Large intestine (tissue), 3 donors: ENCODE measurements at regions not wholly inside any gene's neighbourhood (a gene's known extent, or its start where the extent isn't known, plus 50 kb on each side); places are given as distances from the start of the nearest gene placed in this dataset.
"Not testable (repeated sequence)": the region's sequence is repeated elsewhere in the genome, so short reads cannot be mapped to it uniquely, and the experiment has no call there.

Experiments
- DNase-seq, 2 donors: peaks; one replicate each; pipeline versions ENCODE4 v3.0.0 to v3.0.0-alpha.2; 2013
- H3K27ac ChIP-seq: one replicate; pipeline ENCODE4 v1.5.1; 2013; ENCODE audit warnings: low read length
- H3K27me3 ChIP-seq: 2 replicates; pipeline ENCODE4 v1.6.1; 2013; ENCODE audit warnings: low read length; ENCODE audit not compliant: control insufficient read depth, insufficient read depth
- H3K36me3 ChIP-seq: 2 replicates; pipeline ENCODE4 v1.6.1; 2013; ENCODE audit warnings: low read length; ENCODE audit not compliant: control insufficient read depth, insufficient read depth
- H3K4me1 ChIP-seq: one replicate; pipeline ENCODE4 v1.6.1; 2013; ENCODE audit warnings: low read length; ENCODE audit not compliant: control insufficient read depth, insufficient read depth
- H3K4me3 ChIP-seq: one replicate; pipeline ENCODE4 v1.5.1; 2013; ENCODE audit warnings: low read length
- H3K9me3 ChIP-seq: one replicate; pipeline ENCODE4 v1.6.1; 2013; ENCODE audit warnings: mild to moderate bottlenecking, low read depth, low read length, moderate library complexity; ENCODE audit not compliant: control insufficient read depth
- WGBS: methylation state at CpG from one replicate; pipeline ENCODE4 v1.1.5; 2013; ENCODE audit warnings: low lambda C conversion rate; ENCODE audit not compliant: insufficient coverage; 5-methylcytosine and 5-hydroxymethylcytosine counted together

GRCh38 chr7:150141525-150142345 is 181.4 kb upstream of the LRRC61 start:
- H3K27ac ChIP-seq, H3K27me3 ChIP-seq, H3K4me3 ChIP-seq, H3K4me1 ChIP-seq, H3K36me3 ChIP-seq, DNase-seq, H3K9me3 ChIP-seq: not testable (repeated sequence)
- WGBS: no CpG with 5 or more reads among the region's 13 CpGs

DNA sequence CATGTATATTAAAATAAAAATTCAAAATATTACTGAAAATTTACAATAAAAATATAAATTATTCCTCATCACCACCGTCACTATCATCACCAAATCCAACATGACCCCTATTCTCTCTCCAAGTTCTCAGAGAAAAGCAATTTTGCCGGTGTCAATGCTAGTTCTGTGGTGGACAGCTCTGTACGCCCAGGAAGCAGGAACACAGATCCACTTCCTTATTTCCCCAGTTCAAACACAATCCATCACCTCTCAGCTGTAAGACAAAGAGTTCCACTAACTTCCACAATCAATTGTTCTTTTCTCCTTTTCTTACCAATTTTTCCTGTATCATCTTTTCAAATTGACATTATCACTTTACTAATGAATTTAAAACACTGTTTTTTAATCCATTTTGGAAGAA is 177.0 kb upstream of the LRRC61 start:
- H3K9me3 ChIP-seq, H3K27ac ChIP-seq, H3K4me3 ChIP-seq, DNase-seq, H3K4me1 ChIP-seq, H3K36me3 ChIP-seq, H3K27me3 ChIP-seq: not testable (repeated sequence)
- WGBS: no CpG with 5 or more reads among the region's 3 CpGs

DNA sequence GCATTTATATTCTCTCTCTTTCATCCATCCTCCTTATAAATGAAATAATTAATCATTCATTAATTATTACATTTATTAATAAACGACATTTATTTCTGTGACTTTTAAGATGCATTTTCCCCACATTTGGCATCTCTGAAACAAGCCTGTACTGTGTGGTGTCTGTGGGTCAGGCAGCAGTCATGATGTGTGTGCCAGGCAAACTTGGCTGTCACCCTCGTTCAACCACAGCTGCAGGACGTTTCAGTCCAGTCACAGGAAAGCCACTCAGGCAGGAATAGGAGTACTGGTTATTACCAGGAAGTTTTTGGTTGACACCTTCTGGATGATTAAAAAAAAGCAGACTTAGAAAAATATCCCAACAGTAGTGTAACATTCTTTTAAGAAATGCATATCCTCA is 175.6 kb upstream of the LRRC61 start:
- WGBS: no CpG with 5 or more reads among the region's 3 CpGs
- not testable (repeated sequence) for H3K36me3 ChIP-seq, DNase-seq, H3K9me3 ChIP-seq, H3K4me3 ChIP-seq, H3K4me1 ChIP-seq, H3K27ac ChIP-seq, H3K27me3 ChIP-seq

DNA sequence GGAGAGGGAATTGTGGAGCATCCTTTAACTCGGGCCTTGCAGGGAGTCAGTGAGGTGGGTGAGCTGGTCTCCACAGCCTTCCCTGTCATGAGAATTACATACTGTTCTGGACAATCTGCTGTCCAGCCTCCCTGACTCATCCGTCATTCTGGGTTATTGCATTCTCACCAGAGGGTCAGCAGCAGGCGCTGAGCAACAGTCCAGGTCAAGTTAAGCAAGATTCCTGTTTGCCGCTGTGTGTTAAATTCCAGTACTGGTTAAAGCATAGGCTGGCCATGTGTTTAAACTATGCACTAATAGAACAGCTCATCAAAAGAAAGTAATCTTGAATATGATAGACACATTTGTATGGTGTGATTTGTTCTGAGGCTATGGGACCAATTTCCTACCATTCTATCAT is 167.1 kb upstream of the LRRC61 start:
- not testable (repeated sequence) for H3K9me3 ChIP-seq, H3K36me3 ChIP-seq, H3K4me3 ChIP-seq, DNase-seq, H3K4me1 ChIP-seq, H3K27ac ChIP-seq, H3K27me3 ChIP-seq
- no CpG with 5 or more reads among the region's 4 CpGs for WGBS

- H3K27ac ChIP-seq, H3K4me3 ChIP-seq, H3K9me3 ChIP-seq: not testable (repeated sequence)
Observed at GRCh38 chr7:150158696-150159095, 164.5 kb upstream of the LRRC61 start.

DNA sequence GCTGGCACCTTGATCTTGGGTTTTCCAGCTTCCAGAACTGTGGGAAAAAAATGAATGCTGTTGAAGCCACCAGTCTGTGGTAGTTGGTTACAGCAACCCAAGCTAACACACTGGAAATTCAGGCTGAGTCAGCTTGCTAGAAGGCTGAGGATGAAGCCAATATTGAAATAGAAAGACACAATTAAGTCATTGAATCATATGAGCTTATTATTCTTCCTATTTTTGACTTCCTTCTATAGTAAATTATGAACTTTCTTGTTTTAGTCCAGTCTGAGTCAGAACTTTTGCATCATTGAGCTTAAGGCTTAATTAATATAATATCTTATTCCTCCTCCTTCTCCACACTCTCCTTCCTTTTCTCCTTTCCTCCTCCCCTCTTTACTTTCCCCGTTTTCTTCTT is 153.6 kb upstream of the LRRC61 start:
- not testable (repeated sequence) for DNase-seq, H3K27me3 ChIP-seq, H3K9me3 ChIP-seq, H3K27ac ChIP-seq, H3K4me1 ChIP-seq, H3K36me3 ChIP-seq, H3K4me3 ChIP-seq
- WGBS: 100% methylated on average over 1 of the region's 1 CpG

More at GRCh38 chr7:150158696-150159095, 164.5 kb upstream of the LRRC61 start:
- not testable (repeated sequence) for H3K4me1 ChIP-seq, H3K27me3 ChIP-seq, H3K36me3 ChIP-seq, DNase-seq
- WGBS: no CpG with 5 or more reads among the region's 15 CpGs

DNA sequence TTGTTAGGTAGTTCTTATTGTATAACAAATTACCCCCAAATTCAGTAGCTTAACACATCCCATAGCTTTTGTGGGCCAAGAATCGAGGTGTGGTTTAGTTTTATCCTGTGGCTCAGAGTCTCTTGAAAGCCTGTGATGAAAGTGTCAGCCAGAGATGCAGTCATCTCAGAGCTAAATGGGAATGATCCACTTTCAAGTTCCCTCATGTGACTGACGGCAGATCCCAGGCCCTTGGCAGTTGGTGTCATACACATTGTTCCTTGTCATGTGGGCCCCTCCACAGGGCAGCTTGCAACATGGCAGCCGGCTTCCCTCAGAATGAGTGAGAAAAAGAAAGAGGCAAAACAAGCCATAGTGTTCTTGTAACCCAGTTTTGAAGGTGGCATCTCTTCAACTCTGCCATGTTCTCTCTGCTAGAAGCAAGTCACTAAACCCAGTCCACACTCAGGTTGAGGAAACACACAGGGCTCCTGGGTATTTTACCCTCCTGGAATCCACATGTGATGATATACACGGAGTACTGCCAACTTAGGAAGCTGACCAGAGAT is 153.1 kb upstream of the LRRC61 start:
- WGBS: no CpG with 5 or more reads among the region's 4 CpGs
- H3K36me3 ChIP-seq, H3K27ac ChIP-seq, H3K4me1 ChIP-seq, DNase-seq, H3K9me3 ChIP-seq, H3K27me3 ChIP-seq, H3K4me3 ChIP-seq: not testable (repeated sequence)

GRCh38 chr7:150183602-150184001 is 139.6 kb upstream of the LRRC61 start:
- not testable (repeated sequence) for DNase-seq, H3K27ac ChIP-seq
- no CpG with 5 or more reads among the region's 1 CpG for WGBS

DNA sequence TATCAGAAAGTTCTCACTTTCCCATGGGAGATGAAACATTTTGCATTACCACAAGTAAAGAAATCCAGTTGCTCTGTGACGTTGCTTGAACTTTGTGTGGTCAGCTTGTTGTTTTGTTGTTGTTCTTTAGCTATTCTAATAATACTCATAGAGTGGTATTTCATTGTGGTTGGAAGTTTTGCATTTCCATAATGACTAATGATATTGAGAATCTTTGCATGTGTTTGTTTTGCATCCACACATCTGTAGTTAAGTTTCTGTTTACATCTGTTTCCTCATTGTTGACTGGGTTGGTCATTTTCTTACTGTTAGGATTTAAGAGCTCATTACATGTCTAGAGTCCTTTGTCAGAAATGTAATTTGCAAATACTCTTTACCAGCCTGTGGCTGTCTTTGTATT is 133.2 kb upstream of the LRRC61 start:
- H3K27me3 ChIP-seq, DNase-seq, H3K27ac ChIP-seq, H3K36me3 ChIP-seq, H3K9me3 ChIP-seq, H3K4me1 ChIP-seq, H3K4me3 ChIP-seq: not testable (repeated sequence)
- no CpG with 5 or more reads among the region's 1 CpG for WGBS

More at GRCh38 chr7:150183602-150184001, 139.6 kb upstream of the LRRC61 start:
- H3K36me3 ChIP-seq, H3K4me1 ChIP-seq, H3K4me3 ChIP-seq, H3K9me3 ChIP-seq, H3K27me3 ChIP-seq: not testable (repeated sequence)

DNA sequence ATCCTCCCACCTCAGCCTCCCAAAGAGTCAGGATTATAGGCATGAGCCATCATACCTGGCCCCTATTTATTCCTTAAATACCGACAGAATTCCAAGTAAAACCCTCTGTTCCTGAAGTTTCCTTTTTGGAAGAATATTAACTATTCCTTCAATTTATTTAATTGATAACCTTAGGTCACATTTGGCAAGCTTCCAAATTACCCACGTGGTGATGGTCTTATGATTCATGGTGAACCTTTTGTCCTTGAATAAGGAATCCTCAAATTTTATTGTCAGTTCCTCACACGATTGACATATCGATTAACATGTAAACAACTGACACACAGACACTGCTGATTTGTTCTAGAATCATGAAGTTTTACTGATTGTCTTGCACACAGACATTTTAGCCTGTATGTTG is 130.6 kb upstream of the LRRC61 start:
- H3K4me3 ChIP-seq: not testable (repeated sequence)

GRCh38 chr7:150193866-150194265 is 129.3 kb upstream of the LRRC61 start:
- not testable (repeated sequence) for H3K4me3 ChIP-seq, H3K27me3 ChIP-seq, H3K27ac ChIP-seq, H3K4me1 ChIP-seq, H3K9me3 ChIP-seq, DNase-seq, H3K36me3 ChIP-seq
- no CpG with 5 or more reads among the region's 3 CpGs for WGBS

More for the DNA sequence above, 130.6 kb upstream of the LRRC61 start:
- DNase-seq, H3K36me3 ChIP-seq, H3K27me3 ChIP-seq, H3K9me3 ChIP-seq, H3K27ac ChIP-seq, H3K4me1 ChIP-seq: not testable (repeated sequence)
- WGBS: no CpG with 5 or more reads among the region's 4 CpGs
